ENCODE measurements at regions not wholly inside any gene's neighbourhood (a gene's known extent, or its start where the extent isn't known, plus 50 kb on each side); places are given as distances from the start of the nearest gene placed in this dataset.

- no peak for TF ChIP-seq EZH2phosphoT487 (IDR thresholded peaks at IDR 0.05; ENCODE audit: unreplicated experiment)
- TF ChIP-seq POLR2AphosphoS5 (IDR thresholded peaks at IDR 0.05; ENCODE audit: low read depth), result no peak
- TF ChIP-seq NANOG (IDR thresholded peaks at IDR 0.05; ENCODE audit: borderline replicate concordance), result no peak
These were observed 941.4 kb downstream of the PLOD2 start (continued) for GRCh38 chr3:145219355-145220235.

- ATAC-seq (no peak), DNase-seq (ENCODE audit: low spot score) (no peak)
- Mint-ChIP-seq H3K27ac (no peak overlapping the region), H3K4me3 (no peak overlapping the region), H3K9me3 (peaks cover 7% of the 10 kb centered on the region), H3K4me1 (no peaks in the 10 kb centered on the region), H3K27me3 (ENCODE audit: insufficient read depth, low read depth, poor library complexity) (no peaks in the 10 kb centered on the region), H3K36me3 (ENCODE audit: low read depth) (no peaks in the 10 kb centered on the region)
- Histone ChIP-seq H3K27me3 (ENCODE audit: insufficient read depth) (no peaks in the 10 kb centered on the region), H3K4me1 (ENCODE audit: insufficient read depth) (no peaks in the 10 kb centered on the region), H3K4me2 (no peak overlapping the region), H3K27ac (ENCODE audit: low read depth) (no peak overlapping the region), H3K36me3 (ENCODE audit: insufficient read depth) (no peaks in the 10 kb centered on the region), H3K9me2 (ENCODE audit: insufficient read depth) (no peaks in the 10 kb centered on the region), H3K4me3 (no peak overlapping the region), H2AFZ (no peak overlapping the region), H3K79me2 (replicated peaks; ENCODE audit: insufficient read depth) (no peaks in the 10 kb centered on the region), H4K20me1 (replicated peaks; ENCODE audit: insufficient read depth) (no peaks in the 10 kb centered on the region), H3F3A (replicated peaks; ENCODE audit: low read depth) (no peaks in the 10 kb centered on the region)
- TF ChIP-seq EZH2phosphoT487 (IDR thresholded peaks at IDR 0.05; ENCODE audit: unreplicated experiment), result no peak
- TF ChIP-seq ETS1 (IDR thresholded peaks at IDR 0.05), result no peak
- TF ChIP-seq POLR2AphosphoS5 (IDR thresholded peaks at IDR 0.05; ENCODE audit: low read depth), result no peak
- TF ChIP-seq, protein P1, sequence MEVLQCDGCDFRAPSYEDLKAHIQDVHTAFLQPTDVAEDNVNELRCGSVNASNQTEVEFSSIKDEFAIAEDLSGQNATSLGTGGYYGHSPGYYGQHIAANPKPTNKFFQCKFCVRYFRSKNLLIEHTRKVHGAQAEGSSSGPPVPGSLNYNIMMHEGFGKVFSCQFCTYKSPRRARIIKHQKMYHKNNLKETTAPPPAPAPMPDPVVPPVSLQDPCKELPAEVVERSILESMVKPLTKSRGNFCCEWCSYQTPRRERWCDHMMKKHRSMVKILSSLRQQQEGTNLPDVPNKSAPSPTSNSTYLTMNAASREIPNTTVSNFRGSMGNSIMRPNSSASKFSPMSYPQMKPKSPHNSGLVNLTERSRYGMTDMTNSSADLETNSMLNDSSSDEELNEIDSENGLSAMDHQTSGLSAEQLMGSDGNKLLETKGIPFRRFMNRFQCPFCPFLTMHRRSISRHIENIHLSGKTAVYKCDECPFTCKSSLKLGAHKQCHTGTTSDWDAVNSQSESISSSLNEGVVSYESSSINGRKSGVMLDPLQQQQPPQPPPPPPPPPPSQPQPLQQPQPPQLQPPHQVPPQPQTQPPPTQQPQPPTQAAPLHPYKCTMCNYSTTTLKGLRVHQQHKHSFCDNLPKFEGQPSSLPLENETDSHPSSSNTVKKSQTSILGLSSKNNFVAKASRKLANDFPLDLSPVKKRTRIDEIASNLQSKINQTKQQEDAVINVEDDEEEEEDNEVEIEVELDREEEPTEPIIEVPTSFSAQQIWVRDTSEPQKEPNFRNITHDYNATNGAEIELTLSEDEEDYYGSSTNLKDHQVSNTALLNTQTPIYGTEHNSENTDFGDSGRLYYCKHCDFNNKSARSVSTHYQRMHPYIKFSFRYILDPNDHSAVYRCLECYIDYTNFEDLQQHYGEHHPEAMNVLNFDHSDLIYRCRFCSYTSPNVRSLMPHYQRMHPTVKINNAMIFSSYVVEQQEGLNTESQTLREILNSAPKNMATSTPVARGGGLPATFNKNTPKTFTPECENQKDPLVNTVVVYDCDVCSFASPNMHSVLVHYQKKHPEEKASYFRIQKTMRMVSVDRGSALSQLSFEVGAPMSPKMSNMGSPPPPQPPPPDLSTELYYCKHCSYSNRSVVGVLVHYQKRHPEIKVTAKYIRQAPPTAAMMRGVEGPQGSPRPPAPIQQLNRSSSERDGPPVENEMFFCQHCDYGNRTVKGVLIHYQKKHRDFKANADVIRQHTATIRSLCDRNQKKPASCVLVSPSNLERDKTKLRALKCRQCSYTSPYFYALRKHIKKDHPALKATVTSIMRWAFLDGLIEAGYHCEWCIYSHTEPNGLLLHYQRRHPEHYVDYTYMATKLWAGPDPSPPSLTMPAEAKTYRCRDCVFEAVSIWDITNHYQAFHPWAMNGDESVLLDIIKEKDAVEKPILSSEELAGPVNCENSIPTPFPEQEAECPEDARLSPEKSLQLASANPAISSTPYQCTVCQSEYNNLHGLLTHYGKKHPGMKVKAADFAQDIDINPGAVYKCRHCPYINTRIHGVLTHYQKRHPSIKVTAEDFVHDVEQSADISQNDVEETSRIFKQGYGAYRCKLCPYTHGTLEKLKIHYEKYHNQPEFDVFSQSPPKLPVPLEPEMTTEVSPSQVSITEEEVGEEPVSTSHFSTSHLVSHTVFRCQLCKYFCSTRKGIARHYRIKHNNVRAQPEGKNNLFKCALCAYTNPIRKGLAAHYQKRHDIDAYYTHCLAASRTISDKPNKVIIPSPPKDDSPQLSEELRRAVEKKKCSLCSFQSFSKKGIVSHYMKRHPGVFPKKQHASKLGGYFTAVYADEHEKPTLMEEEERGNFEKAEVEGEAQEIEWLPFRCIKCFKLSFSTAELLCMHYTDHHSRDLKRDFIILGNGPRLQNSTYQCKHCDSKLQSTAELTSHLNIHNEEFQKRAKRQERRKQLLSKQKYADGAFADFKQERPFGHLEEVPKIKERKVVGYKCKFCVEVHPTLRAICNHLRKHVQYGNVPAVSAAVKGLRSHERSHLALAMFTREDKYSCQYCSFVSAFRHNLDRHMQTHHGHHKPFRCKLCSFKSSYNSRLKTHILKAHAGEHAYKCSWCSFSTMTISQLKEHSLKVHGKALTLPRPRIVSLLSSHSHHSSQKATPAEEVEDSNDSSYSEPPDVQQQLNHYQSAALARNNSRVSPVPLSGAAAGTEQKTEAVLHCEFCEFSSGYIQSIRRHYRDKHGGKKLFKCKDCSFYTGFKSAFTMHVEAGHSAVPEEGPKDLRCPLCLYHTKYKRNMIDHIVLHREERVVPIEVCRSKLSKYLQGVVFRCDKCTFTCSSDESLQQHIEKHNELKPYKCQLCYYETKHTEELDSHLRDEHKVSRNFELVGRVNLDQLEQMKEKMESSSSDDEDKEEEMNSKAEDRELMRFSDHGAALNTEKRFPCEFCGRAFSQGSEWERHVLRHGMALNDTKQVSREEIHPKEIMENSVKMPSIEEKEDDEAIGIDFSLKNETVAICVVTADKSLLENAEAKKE (CRISPR knock-in tag; IDR thresholded peaks at IDR 0.05), result no peak
- TF ChIP-seq NANOG (IDR thresholded peaks at IDR 0.05; ENCODE audit: borderline replicate concordance), result no peak
- no peak for TF ChIP-seq ZNF114 (CRISPR knock-in tag; IDR thresholded peaks at IDR 0.05)
- no peak for TF ChIP-seq CREB1 (CRISPR knock-in tag; IDR thresholded peaks at IDR 0.05; ENCODE audit: low read depth)
These were observed 936.1 kb downstream of the PLOD2 start for GRCh38 chr3:145224886-145225285.
